ENCODE measurements at regions not wholly inside any gene's neighbourhood (a gene's known extent, or its start where the extent isn't known, plus 50 kb on each side); places are given as distances from the start of the nearest gene placed in this dataset.
A peak's percentile ranks its signal among the peaks of the same experiment; 100 is the strongest.

GRCh38 chr2:238974501-238975166 lies 126.7 kb downstream of the TWIST2 start:
- Histone ChIP-seq H3K4me1 (no peaks in the 10 kb centered on the region), H3K4me3 (no peak overlapping the region), H3K9me3 (peaks cover 0 to 26% (median 2%) of the 10 kb centered on the region in 12 donors), H3K27ac (peak overlapping the region in 1 of 12 donors; percentile 55), H3K27me3 (peaks cover 0 to 20% (median 4%) of the 10 kb centered on the region in 9 donors), H3K36me3 (no peaks in the 10 kb centered on the region)
- peak in 1 of 4 donors; percentile 35 for ATAC-seq
- DNase-seq = no peak
- 73 to 84% (median 81%) methylated on average over 6 of the region's 6 CpGs for WGBS, 4 donors
- intact Hi-C loops (cut with DNase I) = loop anchor here in 2 of 10 donors (10.0 kb wide), 1 partner anchor 620 kb away; no protein-coding TSS in a partner anchor
- no peak for TF ChIP-seq POLR2A (IDR thresholded peaks at IDR 0.05)
- TF ChIP-seq, protein P1, sequence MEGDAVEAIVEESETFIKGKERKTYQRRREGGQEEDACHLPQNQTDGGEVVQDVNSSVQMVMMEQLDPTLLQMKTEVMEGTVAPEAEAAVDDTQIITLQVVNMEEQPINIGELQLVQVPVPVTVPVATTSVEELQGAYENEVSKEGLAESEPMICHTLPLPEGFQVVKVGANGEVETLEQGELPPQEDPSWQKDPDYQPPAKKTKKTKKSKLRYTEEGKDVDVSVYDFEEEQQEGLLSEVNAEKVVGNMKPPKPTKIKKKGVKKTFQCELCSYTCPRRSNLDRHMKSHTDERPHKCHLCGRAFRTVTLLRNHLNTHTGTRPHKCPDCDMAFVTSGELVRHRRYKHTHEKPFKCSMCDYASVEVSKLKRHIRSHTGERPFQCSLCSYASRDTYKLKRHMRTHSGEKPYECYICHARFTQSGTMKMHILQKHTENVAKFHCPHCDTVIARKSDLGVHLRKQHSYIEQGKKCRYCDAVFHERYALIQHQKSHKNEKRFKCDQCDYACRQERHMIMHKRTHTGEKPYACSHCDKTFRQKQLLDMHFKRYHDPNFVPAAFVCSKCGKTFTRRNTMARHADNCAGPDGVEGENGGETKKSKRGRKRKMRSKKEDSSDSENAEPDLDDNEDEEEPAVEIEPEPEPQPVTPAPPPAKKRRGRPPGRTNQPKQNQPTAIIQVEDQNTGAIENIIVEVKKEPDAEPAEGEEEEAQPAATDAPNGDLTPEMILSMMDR (IDR thresholded peaks at IDR 0.05) = no peak

DNA sequence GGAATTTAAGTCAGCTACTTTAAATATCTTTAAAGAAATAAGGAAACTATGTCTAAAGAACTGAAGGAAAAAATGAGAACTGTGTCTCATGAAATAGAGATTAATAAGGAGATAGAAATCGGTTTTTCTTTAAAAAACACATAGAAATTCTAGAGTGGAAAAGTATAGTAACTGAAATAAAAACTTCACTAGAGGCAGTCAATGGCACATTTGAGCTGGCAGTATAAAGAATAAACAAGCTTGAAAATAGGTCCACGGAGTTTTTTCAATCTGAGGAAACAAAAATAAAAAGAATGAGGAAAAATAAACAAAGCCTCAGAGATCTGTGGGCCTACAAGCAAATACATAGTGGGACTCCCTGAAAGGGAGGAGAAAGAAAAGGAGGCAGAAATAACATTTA lies 127.5 kb downstream of the TWIST2 start:
- intact Hi-C loops (cut with DNase I) = loop anchor here in 2 of 10 donors (10.0 kb wide), 1 partner anchor 621 kb away; no protein-coding TSS in a partner anchor
- TF ChIP-seq, protein P1 (IDR thresholded peaks at IDR 0.05) = no peak
- no peak for TF ChIP-seq POLR2A (IDR thresholded peaks at IDR 0.05)
- peaks cover 0 to 26% (median 2%) of the 10 kb centered on the region in 12 donors for H3K9me3 ChIP-seq
- no peaks in the 10 kb centered on the region for H3K4me1 ChIP-seq
- H3K27ac ChIP-seq = peak overlapping the region in 1 of 12 donors; percentile 55
- DNase-seq = no peak
- H3K27me3 ChIP-seq = peaks cover 0 to 14% (median 3%) of the 10 kb centered on the region in 9 donors
- H3K36me3 ChIP-seq = no peaks in the 10 kb centered on the region
- H3K4me3 ChIP-seq = no peak overlapping the region
- no peak for ATAC-seq
- 60 to 66% (median 65%) methylated on average over 2 of the region's 2 CpGs for WGBS, 4 donors

- intact Hi-C loops (cut with DNase I) = loop anchor here in 2 of 10 donors (10.0 kb wide), 1 partner anchor 624 kb away; no protein-coding TSS in a partner anchor
- H3K36me3 ChIP-seq = no peaks in the 10 kb centered on the region
Observed at GRCh38 chr2:238978497-238978896, 130.6 kb downstream of the TWIST2 start.

GRCh38 chr2:238979636-238980035 lies 131.8 kb downstream of the TWIST2 start:
- TF ChIP-seq, protein P1 (IDR thresholded peaks at IDR 0.05) = no peak
- TF ChIP-seq POLR2A (IDR thresholded peaks at IDR 0.05) = no peak
- H3K36me3 ChIP-seq = no peaks in the 10 kb centered on the region
- H3K27me3 ChIP-seq = peaks cover 0 to 6% (median 0%) of the 10 kb centered on the region in 9 donors
- no peak for DNase-seq
- peaks cover 0 to 25% (median 2%) of the 10 kb centered on the region in 12 donors for H3K9me3 ChIP-seq
- H3K4me3 ChIP-seq = no peak overlapping the region
- H3K4me1 ChIP-seq = no peaks in the 10 kb centered on the region
- no peak for ATAC-seq
- 55 to 79% (median 76%) methylated on average over 4 of the region's 4 CpGs for WGBS, 4 donors
- intact Hi-C loops (cut with DNase I) = loop anchor here in 2 of 10 donors (10.0 kb wide), 1 partner anchor 625 kb away; no protein-coding TSS in a partner anchor
- no peak overlapping the region for H3K27ac ChIP-seq

More at GRCh38 chr2:238978497-238978896, 130.6 kb downstream of the TWIST2 start:
- ATAC-seq = no peak
- TF ChIP-seq POLR2A (IDR thresholded peaks at IDR 0.05) = no peak
- TF ChIP-seq, protein P1 (IDR thresholded peaks at IDR 0.05) = no peak
- Histone ChIP-seq H3K27me3 (peaks cover 0 to 6% (median 0%) of the 10 kb centered on the region in 9 donors), H3K9me3 (peaks cover 0 to 26% (median 2%) of the 10 kb centered on the region in 12 donors), H3K4me1 (no peaks in the 10 kb centered on the region), H3K27ac (no peak overlapping the region), H3K4me3 (no peak overlapping the region)
- DNase-seq = no peak
- WGBS, 4 donors = 75 to 96% (median 85%) methylated on average over 4 of the region's 4 CpGs
